MM.1S (cell line): ENCODE measurements at regions not wholly inside any gene's neighbourhood (a gene's known extent, or its start where the extent isn't known, plus 50 kb on each side); places are given as distances from the start of the nearest gene placed in this dataset.

ENCODE experiments used
- DNase-seq: peaks from one replicate; pipeline ENCODE4 v3.0.0-alpha.2; 2015
- H2AFZ ChIP-seq: fragments of 300-600 bp; sonication (generic); 2 replicates; pipeline ENCODE4 v1.6.0; 2016; ENCODE audit warnings: antibody characterized with exemption, low read length
- H3F3A ChIP-seq: fragments of 300-600 bp; sonication (generic); 2 replicates; pipeline ENCODE4 v1.6.1; 2016; ENCODE audit warnings: mild to moderate bottlenecking, antibody characterized with exemption, low read length, moderate library complexity, mixed read lengths; ENCODE audit not compliant: insufficient read depth
- H3K27ac ChIP-seq: fragments of 300-600 bp; sonication (generic); 2 replicates; pipeline ENCODE4 v1.5.1; 2016; ENCODE audit warnings: mild to moderate bottlenecking, low read length
- H3K27me3 ChIP-seq: fragments of 300-600 bp; sonication (generic); replicated peaks from 2 replicates; pipeline ENCODE4 v1.6.0; 2016; ENCODE audit warnings: low read length; ENCODE audit not compliant: insufficient read depth
- H3K36me3 ChIP-seq: fragments of 300-600 bp; sonication (generic); replicated peaks from 2 replicates; pipeline ENCODE4 v1.6.1; 2016; ENCODE audit warnings: mild to moderate bottlenecking, low read length, mixed read lengths; ENCODE audit not compliant: insufficient read depth
- H3K4me1 ChIP-seq: fragments of 300-600 bp; sonication (generic); 2 replicates; pipeline ENCODE4 v1.6.1; 2016; ENCODE audit warnings: low read length, mixed read lengths
- H3K4me2 ChIP-seq: fragments of 300-600 bp; sonication (generic); 2 replicates; pipeline ENCODE4 v1.6.0; 2016; ENCODE audit warnings: low read depth, low read length
- H3K4me3 ChIP-seq: fragments of 300-600 bp; sonication (generic); 2 replicates; pipeline ENCODE4 v1.5.1; 2016; ENCODE audit warnings: low read length, mixed read lengths
- H3K79me2 ChIP-seq: fragments of 300-600 bp; sonication (generic); 2 replicates; pipeline ENCODE4 v1.6.1; 2016; ENCODE audit warnings: mixed run types, low read length, mixed read lengths
- H3K9ac ChIP-seq: fragments of 300-600 bp; sonication (generic); 2 replicates; pipeline ENCODE4 v1.6.1; 2016; ENCODE audit warnings: low read length, mixed read lengths
- H3K9me2 ChIP-seq: fragments of 300-600 bp; sonication (generic); replicated peaks from 2 replicates; pipeline ENCODE4 v1.6.1; 2016; ENCODE audit warnings: mild to moderate bottlenecking, low read length, mixed read lengths; ENCODE audit not compliant: insufficient read depth
- H3K9me3 ChIP-seq: fragments of 300-600 bp; sonication (generic); replicated peaks from 2 replicates; pipeline ENCODE4 v1.6.1; 2016; ENCODE audit warnings: mild to moderate bottlenecking, low read length, mixed read lengths; ENCODE audit not compliant: insufficient read depth
- H4K20me1 ChIP-seq: fragments of 300-600 bp; sonication (generic); 2 replicates; pipeline ENCODE4 v1.6.1; 2016; ENCODE audit warnings: mild to moderate bottlenecking, low read length, moderate library complexity, mixed read lengths; ENCODE audit not compliant: insufficient read depth
- CTCF ChIP-seq: fragments of 300-600 bp; sonication (generic); IDR thresholded peaks from 2 replicates; pipeline ENCODE4 v1.5.1; 2016; ENCODE audit warnings: antibody characterized with exemption, low read length, mixed read lengths
- EZH2 ChIP-seq: fragments of 300-600 bp; sonication (generic); optimal IDR thresholded peaks from 2 replicates; pipeline ENCODE3; 2017; ENCODE audit warnings: low read depth, mild to moderate bottlenecking, antibody characterized with exemption, low read length, mixed read lengths
- EZH2phosphoT487 ChIP-seq: fragments of 300-600 bp; sonication (generic); IDR thresholded peaks from 2 replicates; pipeline ENCODE4 v1.6.1; 2018; ENCODE audit warnings: antibody characterized with exemption, low read length

GRCh38 chr2:176647325-176648165 is 378.3 kb downstream of the MTX2 start:
- H3K9me2 ChIP-seq: no peaks in the 10 kb centered on the region
- no peaks in the 10 kb centered on the region for H3K27me3 ChIP-seq
- H3K9ac ChIP-seq: no peak overlapping the region
- TF ChIP-seq CTCF: no peak
- TF ChIP-seq EZH2: no peak
- no peak for TF ChIP-seq EZH2phosphoT487
- H3K4me2 ChIP-seq: no peak overlapping the region
- no peaks in the 10 kb centered on the region for H3K79me2 ChIP-seq
- H3K9me3 ChIP-seq: no peaks in the 10 kb centered on the region
- H3K4me3 ChIP-seq: no peak overlapping the region
- no peak overlapping the region for H3K27ac ChIP-seq
- no peaks in the 10 kb centered on the region for H3K36me3 ChIP-seq
- H2AFZ ChIP-seq: no peak overlapping the region
- no peaks in the 10 kb centered on the region for H3K4me1 ChIP-seq
- H3F3A ChIP-seq: no peaks in the 10 kb centered on the region
- DNase-seq: no peak
- no peaks in the 10 kb centered on the region for H4K20me1 ChIP-seq

- no peak overlapping the region for H3K4me3 ChIP-seq
- H3K9ac ChIP-seq: no peak overlapping the region
- no peaks in the 10 kb centered on the region for H3K9me2 ChIP-seq
- H3F3A ChIP-seq: no peaks in the 10 kb centered on the region
- no peak for DNase-seq
- H3K79me2 ChIP-seq: no peaks in the 10 kb centered on the region
- no peaks in the 10 kb centered on the region for H4K20me1 ChIP-seq
- no peak overlapping the region for H3K4me2 ChIP-seq
- TF ChIP-seq EZH2phosphoT487 (no peak), EZH2 (no peak), CTCF (no peak)
- no peaks in the 10 kb centered on the region for H3K4me1 ChIP-seq
- H3K27ac ChIP-seq: no peak overlapping the region
- H3K9me3 ChIP-seq: no peaks in the 10 kb centered on the region
- H3K27me3 ChIP-seq: no peaks in the 10 kb centered on the region
- no peaks in the 10 kb centered on the region for H3K36me3 ChIP-seq
- no peak overlapping the region for H2AFZ ChIP-seq
These were observed 379.6 kb downstream of the MTX2 start for GRCh38 chr2:176648700-176649297.

GRCh38 chr2:176650104-176650837 is 381.0 kb downstream of the MTX2 start:
- H3K9me3 ChIP-seq: no peaks in the 10 kb centered on the region
- H3K27ac ChIP-seq: no peak overlapping the region
- H3K27me3 ChIP-seq: no peaks in the 10 kb centered on the region
- no peaks in the 10 kb centered on the region for H3K36me3 ChIP-seq
- no peak for DNase-seq
- H3K9me2 ChIP-seq: no peaks in the 10 kb centered on the region
- 0 out of 2 replicates have a peak, but pooled peaks have one; percentile 6 for TF ChIP-seq CTCF
- TF ChIP-seq EZH2: no peak
- no peaks in the 10 kb centered on the region for H3F3A ChIP-seq
- no peak overlapping the region for H3K9ac ChIP-seq
- H3K4me2 ChIP-seq: no peak overlapping the region
- H4K20me1 ChIP-seq: no peaks in the 10 kb centered on the region
- H3K4me3 ChIP-seq: no peak overlapping the region
- no peak overlapping the region for H2AFZ ChIP-seq
- H3K4me1 ChIP-seq: no peaks in the 10 kb centered on the region
- H3K79me2 ChIP-seq: no peaks in the 10 kb centered on the region
